ENCODE measurements at regions not wholly inside any gene's neighbourhood (a gene's known extent, or its start where the extent isn't known, plus 50 kb on each side); places are given as distances from the start of the nearest gene placed in this dataset.
"Not testable (repeated sequence)": the region's sequence is repeated elsewhere in the genome, so short reads cannot be mapped to it uniquely, and the experiment has no call there.

DNA sequence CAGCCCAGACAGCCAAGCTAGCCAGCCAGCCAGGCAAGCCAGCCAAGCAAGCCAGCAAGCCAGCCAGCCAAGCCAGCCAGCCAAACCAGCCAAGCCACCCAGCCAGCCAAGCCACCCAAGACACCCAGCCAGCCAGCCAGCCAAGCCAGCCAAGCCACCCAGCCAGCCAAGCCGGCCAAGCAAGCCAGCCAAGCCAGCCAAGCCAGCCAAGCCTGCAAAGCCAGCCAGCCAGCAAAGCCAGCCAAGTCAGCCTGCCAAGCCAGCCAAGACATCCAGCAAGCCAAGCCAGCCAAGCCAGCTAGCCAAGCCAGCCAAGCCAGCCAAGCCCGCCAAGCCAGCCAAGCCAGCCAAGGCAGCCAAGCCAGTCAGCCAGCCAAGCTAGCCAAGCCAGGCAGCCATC lies 1606.2 kb downstream of the RPIA start:
- in situ Hi-C loops (cut with MboI); H3K27me3 ChIP-seq (replicated peaks in 1 of 2; ENCODE audit: control insufficient read depth in 2 of 2, insufficient read depth in 2 of 2, low read length in 1 of 2); H3K4me2 ChIP-seq (ENCODE audit: control insufficient read depth, insufficient read depth); H3K27ac ChIP-seq (ENCODE audit: control insufficient read depth, insufficient read depth); H3K4me1 ChIP-seq (ENCODE audit: control insufficient read depth, insufficient read depth, low read length); BruUV-seq (replicated peaks); H3K36me3 ChIP-seq (ENCODE audit: control insufficient read depth in 2 of 2, insufficient read depth in 2 of 2, low read length in 1 of 2); H3K9me3 ChIP-seq (replicated peaks; ENCODE audit: control insufficient read depth, insufficient read depth, low read length); H3K79me2 ChIP-seq (ENCODE audit: control insufficient read depth, insufficient read depth, low read length); H4K20me1 ChIP-seq (ENCODE audit: control insufficient read depth, insufficient read depth); SMC1A ChIA-PET (ENCODE audit: uncharacterized antibody, unreplicated experiment); ATAC-seq; H3K4me3 ChIP-seq; FAIRE-seq; H2AFZ ChIP-seq (ENCODE audit: control insufficient read depth, low read depth, low read length); intact Hi-C loops (cut with micrococcal nuclease; ENCODE audit: unreplicated experiment); DNase-seq (ENCODE audit: low read depth, low spot score); H3K9ac ChIP-seq (ENCODE audit: control insufficient read depth, insufficient read depth, low read length); RAD21 ChIA-PET (ENCODE audit: unreplicated experiment); CTCF ChIA-PET; POLR2A ChIA-PET: not testable (repeated sequence)
- 42% methylated on average over 2 of the region's 2 CpGs for WGBS (ENCODE audit: insufficient coverage, insufficient replicate concordance, low lambda C conversion rate, missing lambda C conversion rate)

GRCh38 chr2:90298126-90298755 lies 1606.8 kb downstream of the RPIA start:
- H3K9ac ChIP-seq (ENCODE audit: control insufficient read depth, insufficient read depth, low read length); H4K20me1 ChIP-seq (ENCODE audit: control insufficient read depth, insufficient read depth); ATAC-seq; H3K4me2 ChIP-seq (ENCODE audit: control insufficient read depth, insufficient read depth); intact Hi-C loops (cut with micrococcal nuclease; ENCODE audit: unreplicated experiment); POLR2A ChIA-PET; DNase-seq (ENCODE audit: low read depth, low spot score); H3K36me3 ChIP-seq (ENCODE audit: control insufficient read depth in 2 of 2, insufficient read depth in 2 of 2, low read length in 1 of 2); FAIRE-seq; in situ Hi-C loops (cut with MboI); H3K4me1 ChIP-seq (ENCODE audit: control insufficient read depth, insufficient read depth, low read length); H3K9me3 ChIP-seq (replicated peaks; ENCODE audit: control insufficient read depth, insufficient read depth, low read length); CTCF ChIA-PET; RAD21 ChIA-PET (ENCODE audit: unreplicated experiment); H3K4me3 ChIP-seq; H3K27ac ChIP-seq (ENCODE audit: control insufficient read depth, insufficient read depth); H3K79me2 ChIP-seq (ENCODE audit: control insufficient read depth, insufficient read depth, low read length); SMC1A ChIA-PET (ENCODE audit: uncharacterized antibody, unreplicated experiment); H3K27me3 ChIP-seq (replicated peaks in 1 of 2; ENCODE audit: control insufficient read depth in 2 of 2, insufficient read depth in 2 of 2, low read length in 1 of 2); BruUV-seq (replicated peaks); H2AFZ ChIP-seq (ENCODE audit: control insufficient read depth, low read depth, low read length): not testable (repeated sequence)
- 35% methylated on average over 1 of the region's 1 CpG for WGBS (ENCODE audit: insufficient coverage, insufficient replicate concordance, low lambda C conversion rate, missing lambda C conversion rate)

GRCh38 chr2:90298983-90299382 lies 1607.5 kb downstream of the RPIA start:
- POLR2A ChIA-PET; H3K9me3 ChIP-seq (replicated peaks; ENCODE audit: control insufficient read depth, insufficient read depth, low read length); H3K4me2 ChIP-seq (ENCODE audit: control insufficient read depth, insufficient read depth); H3K36me3 ChIP-seq (ENCODE audit: control insufficient read depth in 2 of 2, insufficient read depth in 2 of 2, low read length in 1 of 2); H3K27ac ChIP-seq (ENCODE audit: control insufficient read depth, insufficient read depth); CTCF ChIA-PET; intact Hi-C loops (cut with micrococcal nuclease; ENCODE audit: unreplicated experiment); H3K4me1 ChIP-seq (ENCODE audit: control insufficient read depth, insufficient read depth, low read length); BruUV-seq (replicated peaks); FAIRE-seq; H3K4me3 ChIP-seq; SMC1A ChIA-PET (ENCODE audit: uncharacterized antibody, unreplicated experiment); H3K27me3 ChIP-seq (replicated peaks in 1 of 2; ENCODE audit: control insufficient read depth in 2 of 2, insufficient read depth in 2 of 2, low read length in 1 of 2); in situ Hi-C loops (cut with MboI); ATAC-seq; DNase-seq (ENCODE audit: low read depth, low spot score); H3K79me2 ChIP-seq (ENCODE audit: control insufficient read depth, insufficient read depth, low read length); RAD21 ChIA-PET (ENCODE audit: unreplicated experiment); H3K9ac ChIP-seq (ENCODE audit: control insufficient read depth, insufficient read depth, low read length); H4K20me1 ChIP-seq (ENCODE audit: control insufficient read depth, insufficient read depth); H2AFZ ChIP-seq (ENCODE audit: control insufficient read depth, low read depth, low read length): not testable (repeated sequence)
- 41% methylated on average over 2 of the region's 5 CpGs for WGBS (ENCODE audit: insufficient coverage, insufficient replicate concordance, low lambda C conversion rate, missing lambda C conversion rate)

Data from GM12878 (cell line).